ACHN (cell line): ENCODE measurements at regions not wholly inside any gene's neighbourhood (a gene's known extent, or its start where the extent isn't known, plus 50 kb on each side); places are given as distances from the start of the nearest gene placed in this dataset.
"Not testable (repeated sequence)": the region's sequence is repeated elsewhere in the genome, so short reads cannot be mapped to it uniquely, and the experiment has no call there.

Experiments used
- DNase-seq: peaks from one replicate; pipeline ENCODE4 v3.0.0-alpha.2; 2015
- in situ Hi-C: cut with HindIII; loops from 2 replicates; pipeline ENCODE4 v1.10.0; 2017; ENCODE audit warnings: low sequenced_read_pairs, low pct_ligation_motif_present, low pct_unique_long_range_greater_than_20kb

- in situ Hi-C loops, result no loop called here
- no peak for DNase-seq
These were observed 414.9 kb downstream of the TMEM114 start for GRCh38 chr16:8175411-8175810.

- DNase-seq, result peak; percentile 82
- in situ Hi-C loops, result no loop called here
These were observed 417.1 kb downstream of the TMEM114 start for GRCh38 chr16:8173111-8173644.

GRCh38 chr16:8172551-8172950 is 417.8 kb downstream of the TMEM114 start:
- no peak for DNase-seq
- in situ Hi-C loops, result no loop called here

- no peak for DNase-seq
- in situ Hi-C loops, result no loop called here
These were observed 422.3 kb downstream of the TMEM114 start for GRCh38 chr16:8168016-8168415.

GRCh38 chr16:8167436-8167835 is 422.9 kb downstream of the TMEM114 start:
- in situ Hi-C loops, result no loop called here
- no peak for DNase-seq

- in situ Hi-C loops, result no loop called here
- DNase-seq, result no peak
These were observed 432.3 kb downstream of the TMEM114 start for GRCh38 chr16:8158051-8158450.

- in situ Hi-C loops, result no loop called here
- no peak for DNase-seq
These were observed 435.0 kb downstream of the TMEM114 start for GRCh38 chr16:8155275-8155674.

- DNase-seq, result no peak
- in situ Hi-C loops, result no loop called here
These were observed 443.9 kb downstream of the TMEM114 start for GRCh38 chr16:8146256-8147012.

GRCh38 chr16:8138666-8139065 is 451.6 kb downstream of the TMEM114 start:
- in situ Hi-C loops, result no loop called here
- no peak for DNase-seq

- in situ Hi-C loops, result no loop called here
- no peak for DNase-seq
These were observed 452.7 kb downstream of the TMEM114 start for GRCh38 chr16:8137606-8138005.

GRCh38 chr16:8130197-8130596 is 460.1 kb downstream of the TMEM114 start:
- DNase-seq, result no peak
- in situ Hi-C loops, result no loop called here

GRCh38 chr16:8127070-8127469 is 463.2 kb downstream of the TMEM114 start:
- no peak for DNase-seq
- in situ Hi-C loops, result no loop called here

- in situ Hi-C loops, result no loop called here
These were observed 464.0 kb downstream of the TMEM114 start for GRCh38 chr16:8126313-8126712.

GRCh38 chr16:8120001-8120400 is 470.3 kb downstream of the TMEM114 start:
- DNase-seq, result no peak
- in situ Hi-C loops, result no loop called here

More at GRCh38 chr16:8126313-8126712, 464.0 kb downstream of the TMEM114 start:
- DNase-seq, result no peak

GRCh38 chr16:8115814-8116213 is 474.5 kb downstream of the TMEM114 start:
- no peak for DNase-seq
- in situ Hi-C loops, result no loop called here

- DNase-seq, in situ Hi-C loops: not testable (repeated sequence)
These were observed 475.4 kb downstream of the TMEM114 start for GRCh38 chr16:8114941-8115340.

- DNase-seq, result no peak
- in situ Hi-C loops, result no loop called here
These were observed 476.5 kb downstream of the TMEM114 start for GRCh38 chr16:8113843-8114242.

GRCh38 chr16:8110572-8111514 is 479.5 kb downstream of the TMEM114 start:
- DNase-seq, result no peak
- in situ Hi-C loops, result no loop called here
